Stimulated activated CD8-positive, alpha-beta memory T cell treated with anti-CD3 and anti-CD28 coated beads, Interleukin-12 subunit alpha, Interleukin-12 subunit beta, amount 100 ng/mL, for 24 hours (primary cell): ENCODE measurements at regions not wholly inside any gene's neighbourhood (a gene's known extent, or its start where the extent isn't known, plus 50 kb on each side); places are given as distances from the start of the nearest gene placed in this dataset.

ENCODE experiments used
- DNase-seq: peaks from one replicate; pipeline ENCODE4 v3.0.0-alpha.2; 2020; ENCODE audit errors: extremely low read depth

GRCh38 chr7:106775975-106776607 is 89.0 kb upstream of the PIK3CG start:
- no peak for DNase-seq

- no peak for DNase-seq
Measured at GRCh38 chr7:106776618-106777347, 88.3 kb upstream of the PIK3CG start.

GRCh38 chr7:106777674-106778299 is 87.3 kb upstream of the PIK3CG start:
- DNase-seq, result no peak

GRCh38 chr7:106778656-106779250 is 86.3 kb upstream of the PIK3CG start:
- DNase-seq, result no peak

GRCh38 chr7:106779877-106780276 is 85.2 kb upstream of the PIK3CG start:
- no peak for DNase-seq

GRCh38 chr7:106781007-106781406 is 84.1 kb upstream of the PIK3CG start:
- DNase-seq, result no peak

GRCh38 chr7:106781828-106782544 is 83.1 kb upstream of the PIK3CG start:
- no peak for DNase-seq

- no peak for DNase-seq
Measured at GRCh38 chr7:106783286-106783685, 81.8 kb upstream of the PIK3CG start.

GRCh38 chr7:106788637-106789036 is 76.4 kb upstream of the PIK3CG start:
- DNase-seq, result no peak

GRCh38 chr7:106791526-106791925 is 73.6 kb upstream of the PIK3CG start:
- DNase-seq, result no peak

- DNase-seq, result no peak
Measured at GRCh38 chr7:106792233-106792926, 72.7 kb upstream of the PIK3CG start.

- no peak for DNase-seq
Measured at GRCh38 chr7:106793015-106793975, 71.8 kb upstream of the PIK3CG start.

- DNase-seq, result no peak
Measured at GRCh38 chr7:106794276-106795083, 70.6 kb upstream of the PIK3CG start.

- DNase-seq, result no peak
Measured at GRCh38 chr7:106795084-106795876, 69.8 kb upstream of the PIK3CG start.

GRCh38 chr7:106795877-106796231 is 69.2 kb upstream of the PIK3CG start:
- DNase-seq, result no peak

- DNase-seq, result no peak
Measured at GRCh38 chr7:106797937-106798336, 67.1 kb upstream of the PIK3CG start.

- DNase-seq, result no peak
Measured at GRCh38 chr7:106802589-106802988, 62.5 kb upstream of the PIK3CG start.

- no peak for DNase-seq
Measured at GRCh38 chr7:106806556-106806955, 58.5 kb upstream of the PIK3CG start.

GRCh38 chr7:106807474-106807873 is 57.6 kb upstream of the PIK3CG start:
- DNase-seq, result no peak
